GM23338 (cell line): ENCODE measurements at regions not wholly inside any gene's neighbourhood (a gene's known extent, or its start where the extent isn't known, plus 50 kb on each side); places are given as distances from the start of the nearest gene placed in this dataset.

Experiments
- CREB1 ChIP-seq: fragments of 250-450 bp; sonication (Bioruptor Pico); IDR thresholded peaks from 2 replicates; pipeline ENCODE4 v1.5.0; 2020; ENCODE audit warnings: low read depth, mild to moderate bottlenecking, moderate library complexity
- CTCF ChIP-seq, 2 experiments: fragments of 200-600 bp in 1 of 2; sonication (generic) in 1 of 2; conservative IDR thresholded peaks; 2 replicates each; pipeline versions ENCODE4 v1.5.1 to v1.6.1; 2016 to 2017; ENCODE audit warnings: antibody characterized with exemption in 2 of 2, low read depth in 2 of 2, mild to moderate bottlenecking in 2 of 2, moderate library complexity in 1 of 2
- EZH2 ChIP-seq: fragments of 200-600 bp; sonication (generic); IDR thresholded peaks from one replicate; pipeline ENCODE4 v1.8.0; 2017; ENCODE audit warnings: antibody characterized with exemption, mild to moderate bottlenecking, low read depth; ENCODE audit not compliant: unreplicated experiment
- POLR2AphosphoS5 ChIP-seq: IDR thresholded peaks from 2 replicates; pipeline ENCODE4 v1.6.1; 2016; ENCODE audit warnings: antibody characterized with exemption, low read depth
- REST ChIP-seq: IDR thresholded peaks from one replicate; pipeline ENCODE4 v1.6.1; 2018; ENCODE audit warnings: antibody characterized with exemption; ENCODE audit not compliant: unreplicated experiment
- ZNF331 ChIP-seq: fragments of 250-450 bp; sonication (Bioruptor Pico); IDR thresholded peaks from 2 replicates; pipeline ENCODE4 v1.5.0; 2020; ENCODE audit warnings: low read depth, mild to moderate bottlenecking, moderate library complexity

GRCh38 chr5:164980480-164980879 is 1475.1 kb downstream of the MAT2B start:
- TF ChIP-seq CTCF (conservative IDR thresholded peaks at IDR 0.05; ENCODE audit: low read depth in 2 of 2): no peak
- no peak for TF ChIP-seq EZH2
- TF ChIP-seq POLR2AphosphoS5: no peak
- TF ChIP-seq ZNF331 (CRISPR knock-in tag): no peak
- TF ChIP-seq CREB1 (CRISPR knock-in tag): no peak
- no peak for TF ChIP-seq REST
